ENCODE measurements at regions not wholly inside any gene's neighbourhood (a gene's known extent, or its start where the extent isn't known, plus 50 kb on each side); places are given as distances from the start of the nearest gene placed in this dataset.

- H3K9me3 Mint-ChIP-seq: no peaks in the 10 kb centered on the region
- Histone ChIP-seq H3K27me3 (ENCODE audit: control insufficient read depth in 1 of 2, insufficient read depth in 2 of 2, low read length in 2 of 2) (peaks cover 0 to 3% of the 10 kb centered on the region in 2 experiments), H3K36me3 (ENCODE audit: insufficient read depth, low read length) (no peaks in the 10 kb centered on the region), H3K4me1 (ENCODE audit: insufficient read depth, low read length) (no peaks in the 10 kb centered on the region), H3K27ac (ENCODE audit: low read depth in 1 of 2, low read length in 2 of 2) (no peak overlapping the region), H3K9me3 (ENCODE audit: control insufficient read depth in 1 of 2, insufficient read depth in 1 of 2, low read length in 2 of 2) (no peaks in the 10 kb centered on the region), H3K4me3 (ENCODE audit: low read length) (no peak overlapping the region)
- H3K27ac Mint-ChIP-seq: no peak overlapping the region
- H3K4me3 Mint-ChIP-seq: no peak overlapping the region
- TF ChIP-seq, protein P1, sequence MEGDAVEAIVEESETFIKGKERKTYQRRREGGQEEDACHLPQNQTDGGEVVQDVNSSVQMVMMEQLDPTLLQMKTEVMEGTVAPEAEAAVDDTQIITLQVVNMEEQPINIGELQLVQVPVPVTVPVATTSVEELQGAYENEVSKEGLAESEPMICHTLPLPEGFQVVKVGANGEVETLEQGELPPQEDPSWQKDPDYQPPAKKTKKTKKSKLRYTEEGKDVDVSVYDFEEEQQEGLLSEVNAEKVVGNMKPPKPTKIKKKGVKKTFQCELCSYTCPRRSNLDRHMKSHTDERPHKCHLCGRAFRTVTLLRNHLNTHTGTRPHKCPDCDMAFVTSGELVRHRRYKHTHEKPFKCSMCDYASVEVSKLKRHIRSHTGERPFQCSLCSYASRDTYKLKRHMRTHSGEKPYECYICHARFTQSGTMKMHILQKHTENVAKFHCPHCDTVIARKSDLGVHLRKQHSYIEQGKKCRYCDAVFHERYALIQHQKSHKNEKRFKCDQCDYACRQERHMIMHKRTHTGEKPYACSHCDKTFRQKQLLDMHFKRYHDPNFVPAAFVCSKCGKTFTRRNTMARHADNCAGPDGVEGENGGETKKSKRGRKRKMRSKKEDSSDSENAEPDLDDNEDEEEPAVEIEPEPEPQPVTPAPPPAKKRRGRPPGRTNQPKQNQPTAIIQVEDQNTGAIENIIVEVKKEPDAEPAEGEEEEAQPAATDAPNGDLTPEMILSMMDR (IDR thresholded peaks at IDR 0.05): no peak
- ChIA-PET POLR2A (no interaction called here), CTCF (no interaction called here)
- H3K4me1 Mint-ChIP-seq (ENCODE audit: low read depth): no peaks in the 10 kb centered on the region
- ATAC-seq (ENCODE audit: poor library complexity) (no peak), DNase-seq (no peak)
- peaks cover 21% of the 10 kb centered on the region for H3K27me3 Mint-ChIP-seq
- intact Hi-C loops (cut with DNase I, micrococcal nuclease): no loop called here
- no peaks in the 10 kb centered on the region for H3K36me3 Mint-ChIP-seq (ENCODE audit: low read depth)
Measured at GRCh38 chr18:47606526-47606925, 323.9 kb downstream of the SMAD2 start.

- Mint-ChIP-seq H3K4me3 (no peak overlapping the region), H3K9me3 (no peaks in the 10 kb centered on the region), H3K27ac (no peak overlapping the region), H3K27me3 (peaks cover 21% of the 10 kb centered on the region), H3K36me3 (ENCODE audit: low read depth) (no peaks in the 10 kb centered on the region), H3K4me1 (ENCODE audit: low read depth) (no peaks in the 10 kb centered on the region)
- POLR2A ChIA-PET: no interaction called here
- Histone ChIP-seq H3K9me3 (ENCODE audit: control insufficient read depth in 1 of 2, insufficient read depth in 1 of 2, low read length in 2 of 2) (no peaks in the 10 kb centered on the region), H3K4me1 (ENCODE audit: insufficient read depth, low read length) (no peaks in the 10 kb centered on the region), H3K4me3 (ENCODE audit: low read length) (no peak overlapping the region), H3K27me3 (ENCODE audit: control insufficient read depth in 1 of 2, insufficient read depth in 2 of 2, low read length in 2 of 2) (peaks cover 0 to 3% of the 10 kb centered on the region in 2 experiments), H3K27ac (ENCODE audit: low read depth in 1 of 2, low read length in 2 of 2) (no peak overlapping the region), H3K36me3 (ENCODE audit: insufficient read depth, low read length) (no peaks in the 10 kb centered on the region)
- CTCF ChIA-PET: no interaction called here
- TF ChIP-seq, protein P1 (IDR thresholded peaks at IDR 0.05): no peak
- ATAC-seq (ENCODE audit: poor library complexity): no peak
- no peak for DNase-seq
- intact Hi-C loops (cut with DNase I, micrococcal nuclease): no loop called here
Measured at GRCh38 chr18:47605093-47605492, 325.4 kb downstream of the SMAD2 start.

DNA sequence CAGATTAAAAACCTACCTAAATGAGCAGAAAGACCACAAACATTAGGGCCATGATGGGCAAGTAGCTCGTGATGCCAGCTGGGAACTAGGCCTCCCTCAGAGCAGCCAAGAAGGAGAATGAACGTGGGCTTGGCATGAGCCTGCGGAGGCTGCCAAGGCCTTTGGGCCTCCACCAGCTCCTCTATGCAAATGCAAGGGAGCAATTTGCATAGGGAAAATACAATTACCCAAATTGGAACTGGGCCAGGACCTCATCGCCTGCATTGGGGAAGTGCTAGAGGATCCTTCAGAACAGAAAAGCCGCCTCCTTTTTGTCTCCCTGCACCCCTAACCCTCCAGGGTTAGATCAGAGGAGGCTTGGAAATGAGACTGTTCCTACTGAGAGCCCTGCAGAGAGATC, 326.4 kb downstream of the SMAD2 start:
- no peaks in the 10 kb centered on the region for H3K4me1 ChIP-seq (ENCODE audit: insufficient read depth, low read length)
- no peak overlapping the region for H3K4me3 ChIP-seq (ENCODE audit: low read length)
- no peaks in the 10 kb centered on the region for H3K9me3 ChIP-seq (ENCODE audit: control insufficient read depth in 1 of 2, insufficient read depth in 1 of 2, low read length in 2 of 2)
- Mint-ChIP-seq H3K4me1 (ENCODE audit: low read depth) (no peaks in the 10 kb centered on the region), H3K4me3 (no peak overlapping the region), H3K36me3 (ENCODE audit: low read depth) (no peaks in the 10 kb centered on the region), H3K9me3 (no peaks in the 10 kb centered on the region), H3K27ac (no peak overlapping the region), H3K27me3 (peaks cover 21% of the 10 kb centered on the region)
- ChIA-PET POLR2A (no interaction called here), CTCF (no interaction called here)
- no peaks in the 10 kb centered on the region for H3K36me3 ChIP-seq (ENCODE audit: insufficient read depth, low read length)
- no peak for DNase-seq
- no peak overlapping the region for H3K27ac ChIP-seq (ENCODE audit: low read depth in 1 of 2, low read length in 2 of 2)
- no peak for ATAC-seq (ENCODE audit: poor library complexity)
- intact Hi-C loops (cut with DNase I, micrococcal nuclease): no loop called here
- TF ChIP-seq, protein P1 (IDR thresholded peaks at IDR 0.05): no peak
- H3K27me3 ChIP-seq (ENCODE audit: control insufficient read depth in 1 of 2, insufficient read depth in 2 of 2, low read length in 2 of 2): peaks cover 0 to 3% of the 10 kb centered on the region in 2 experiments
